ENCODE measurements at regions not wholly inside any gene's neighbourhood (a gene's known extent, or its start where the extent isn't known, plus 50 kb on each side); places are given as distances from the start of the nearest gene placed in this dataset.

GRCh38 chr13:79779761-79780160 lies 298.8 kb downstream of the NDFIP2 start:
- Histone ChIP-seq H3K4me1 (ENCODE audit: control insufficient read depth, insufficient read depth, low read length) (peaks cover 60% of the 10 kb centered on the region), H3K9ac (ENCODE audit: low read depth, low read length) (peak overlapping the region; percentile 64)

GRCh38 chr13:79778741-79779460 lies 297.9 kb downstream of the NDFIP2 start:
- Histone ChIP-seq H3K9ac (ENCODE audit: low read depth, low read length) (peak overlapping the region; percentile 64), H3K4me1 (ENCODE audit: control insufficient read depth, insufficient read depth, low read length) (peaks cover 59% of the 10 kb centered on the region), H3K4me2 (ENCODE audit: low read length) (no peak overlapping the region), H3K4me3 (ENCODE audit: low read length) (no peak overlapping the region), H3K27me3 (ENCODE audit: control insufficient read depth, insufficient read depth, low read length) (no peaks in the 10 kb centered on the region), H3K36me3 (ENCODE audit: insufficient read depth, low read length) (no peaks in the 10 kb centered on the region), H3K9me3 (replicated peaks; ENCODE audit: low read length) (no peaks in the 10 kb centered on the region)

More at GRCh38 chr13:79779761-79780160, 298.8 kb downstream of the NDFIP2 start:
- H3K4me3 ChIP-seq (ENCODE audit: low read length) = peak overlapping the region; percentile 45
- no peaks in the 10 kb centered on the region for H3K36me3 ChIP-seq (ENCODE audit: insufficient read depth, low read length)
- no peaks in the 10 kb centered on the region for H3K27me3 ChIP-seq (ENCODE audit: control insufficient read depth, insufficient read depth, low read length)
- H3K4me2 ChIP-seq (ENCODE audit: low read length) = peak overlapping the region; percentile 74
- H3K9me3 ChIP-seq (replicated peaks; ENCODE audit: low read length) = no peaks in the 10 kb centered on the region

- Histone ChIP-seq H3K36me3 (ENCODE audit: insufficient read depth, low read length) (no peaks in the 10 kb centered on the region), H3K4me2 (ENCODE audit: low read length) (no peak overlapping the region), H3K9ac (ENCODE audit: low read depth, low read length) (no peak overlapping the region), H3K27me3 (ENCODE audit: control insufficient read depth, insufficient read depth, low read length) (no peaks in the 10 kb centered on the region), H3K4me1 (ENCODE audit: control insufficient read depth, insufficient read depth, low read length) (peaks cover 46% of the 10 kb centered on the region), H3K4me3 (ENCODE audit: low read length) (no peak overlapping the region), H3K9me3 (replicated peaks; ENCODE audit: low read length) (no peaks in the 10 kb centered on the region)
Observed at GRCh38 chr13:79777504-79777903, 296.5 kb downstream of the NDFIP2 start.

GRCh38 chr13:79776531-79777295 lies 295.8 kb downstream of the NDFIP2 start:
- Histone ChIP-seq H3K4me2 (ENCODE audit: low read length) (no peak overlapping the region), H3K9me3 (replicated peaks; ENCODE audit: low read length) (no peaks in the 10 kb centered on the region), H3K9ac (ENCODE audit: low read depth, low read length) (peak overlapping the region; percentile 11), H3K27me3 (ENCODE audit: control insufficient read depth, insufficient read depth, low read length) (no peaks in the 10 kb centered on the region), H3K4me3 (ENCODE audit: low read length) (no peak overlapping the region), H3K4me1 (ENCODE audit: control insufficient read depth, insufficient read depth, low read length) (peaks cover 38% of the 10 kb centered on the region), H3K36me3 (ENCODE audit: insufficient read depth, low read length) (no peaks in the 10 kb centered on the region)

- H3K4me2 ChIP-seq (ENCODE audit: low read length) = peak overlapping the region; percentile 43
- peak overlapping the region; percentile 30 for H3K9ac ChIP-seq (ENCODE audit: low read depth, low read length)
- no peaks in the 10 kb centered on the region for H3K36me3 ChIP-seq (ENCODE audit: insufficient read depth, low read length)
- H3K4me1 ChIP-seq (ENCODE audit: control insufficient read depth, insufficient read depth, low read length) = peaks cover 34% of the 10 kb centered on the region
- H3K27me3 ChIP-seq (ENCODE audit: control insufficient read depth, insufficient read depth, low read length) = no peaks in the 10 kb centered on the region
- no peak overlapping the region for H3K4me3 ChIP-seq (ENCODE audit: low read length)
- H3K9me3 ChIP-seq (replicated peaks; ENCODE audit: low read length) = no peaks in the 10 kb centered on the region
Observed at GRCh38 chr13:79775830-79776229, 294.9 kb downstream of the NDFIP2 start.

- Histone ChIP-seq H3K9me3 (replicated peaks; ENCODE audit: low read length) (no peaks in the 10 kb centered on the region), H3K4me1 (ENCODE audit: control insufficient read depth, insufficient read depth, low read length) (peaks cover 16% of the 10 kb centered on the region), H3K4me2 (ENCODE audit: low read length) (no peak overlapping the region), H3K4me3 (ENCODE audit: low read length) (no peak overlapping the region), H3K9ac (ENCODE audit: low read depth, low read length) (no peak overlapping the region), H3K27me3 (ENCODE audit: control insufficient read depth, insufficient read depth, low read length) (no peaks in the 10 kb centered on the region), H3K36me3 (ENCODE audit: insufficient read depth, low read length) (no peaks in the 10 kb centered on the region)
Observed at GRCh38 chr13:79772811-79773210, 291.9 kb downstream of the NDFIP2 start.

- H3K4me1 ChIP-seq (ENCODE audit: control insufficient read depth, insufficient read depth, low read length) = peaks cover 14% of the 10 kb centered on the region
- no peak overlapping the region for H3K4me2 ChIP-seq (ENCODE audit: low read length)
- H3K36me3 ChIP-seq (ENCODE audit: insufficient read depth, low read length) = no peaks in the 10 kb centered on the region
- no peaks in the 10 kb centered on the region for H3K9me3 ChIP-seq (replicated peaks; ENCODE audit: low read length)
- H3K4me3 ChIP-seq (ENCODE audit: low read length) = no peak overlapping the region
- H3K9ac ChIP-seq (ENCODE audit: low read depth, low read length) = no peak overlapping the region
- no peaks in the 10 kb centered on the region for H3K27me3 ChIP-seq (ENCODE audit: control insufficient read depth, insufficient read depth, low read length)
Observed at GRCh38 chr13:79771493-79771892, 290.5 kb downstream of the NDFIP2 start.

- H3K27me3 ChIP-seq (ENCODE audit: control insufficient read depth, insufficient read depth, low read length) = no peaks in the 10 kb centered on the region
- no peak overlapping the region for H3K4me3 ChIP-seq (ENCODE audit: low read length)
- H3K9ac ChIP-seq (ENCODE audit: low read depth, low read length) = no peak overlapping the region
- H3K9me3 ChIP-seq (replicated peaks; ENCODE audit: low read length) = no peaks in the 10 kb centered on the region
- no peaks in the 10 kb centered on the region for H3K36me3 ChIP-seq (ENCODE audit: insufficient read depth, low read length)
- no peak overlapping the region for H3K4me2 ChIP-seq (ENCODE audit: low read length)
- peaks cover 4% of the 10 kb centered on the region for H3K4me1 ChIP-seq (ENCODE audit: control insufficient read depth, insufficient read depth, low read length)
Observed at GRCh38 chr13:79770056-79770455, 289.1 kb downstream of the NDFIP2 start.

- no peak overlapping the region for H3K9ac ChIP-seq (ENCODE audit: low read depth, low read length)
- no peak overlapping the region for H3K4me2 ChIP-seq (ENCODE audit: low read length)
- H3K9me3 ChIP-seq (replicated peaks; ENCODE audit: low read length) = no peaks in the 10 kb centered on the region
- no peaks in the 10 kb centered on the region for H3K27me3 ChIP-seq (ENCODE audit: control insufficient read depth, insufficient read depth, low read length)
- H3K36me3 ChIP-seq (ENCODE audit: insufficient read depth, low read length) = no peaks in the 10 kb centered on the region
- H3K4me1 ChIP-seq (ENCODE audit: control insufficient read depth, insufficient read depth, low read length) = peaks cover 4% of the 10 kb centered on the region
- no peak overlapping the region for H3K4me3 ChIP-seq (ENCODE audit: low read length)
Observed at GRCh38 chr13:79767126-79767525, 286.2 kb downstream of the NDFIP2 start.

- Histone ChIP-seq H3K36me3 (ENCODE audit: insufficient read depth, low read length) (no peaks in the 10 kb centered on the region), H3K4me2 (ENCODE audit: low read length) (no peak overlapping the region), H3K9me3 (replicated peaks; ENCODE audit: low read length) (no peaks in the 10 kb centered on the region), H3K9ac (ENCODE audit: low read depth, low read length) (no peak overlapping the region), H3K27me3 (ENCODE audit: control insufficient read depth, insufficient read depth, low read length) (no peaks in the 10 kb centered on the region), H3K4me1 (ENCODE audit: control insufficient read depth, insufficient read depth, low read length) (peaks cover 4% of the 10 kb centered on the region), H3K4me3 (ENCODE audit: low read length) (no peak overlapping the region)
Observed at GRCh38 chr13:79765331-79765730, 284.4 kb downstream of the NDFIP2 start.

- no peak overlapping the region for H3K9ac ChIP-seq (ENCODE audit: low read depth, low read length)
- H3K9me3 ChIP-seq (replicated peaks; ENCODE audit: low read length) = no peaks in the 10 kb centered on the region
- no peaks in the 10 kb centered on the region for H3K36me3 ChIP-seq (ENCODE audit: insufficient read depth, low read length)
- H3K4me3 ChIP-seq (ENCODE audit: low read length) = no peak overlapping the region
- H3K27me3 ChIP-seq (ENCODE audit: control insufficient read depth, insufficient read depth, low read length) = no peaks in the 10 kb centered on the region
- H3K4me2 ChIP-seq (ENCODE audit: low read length) = peak overlapping the region; percentile 41
- peaks cover 17% of the 10 kb centered on the region for H3K4me1 ChIP-seq (ENCODE audit: control insufficient read depth, insufficient read depth, low read length)
Observed at GRCh38 chr13:79749984-79750551, 269.1 kb downstream of the NDFIP2 start.
